ENCODE measurements at regions not wholly inside any gene's neighbourhood (a gene's known extent, or its start where the extent isn't known, plus 50 kb on each side); places are given as distances from the start of the nearest gene placed in this dataset.

DNA sequence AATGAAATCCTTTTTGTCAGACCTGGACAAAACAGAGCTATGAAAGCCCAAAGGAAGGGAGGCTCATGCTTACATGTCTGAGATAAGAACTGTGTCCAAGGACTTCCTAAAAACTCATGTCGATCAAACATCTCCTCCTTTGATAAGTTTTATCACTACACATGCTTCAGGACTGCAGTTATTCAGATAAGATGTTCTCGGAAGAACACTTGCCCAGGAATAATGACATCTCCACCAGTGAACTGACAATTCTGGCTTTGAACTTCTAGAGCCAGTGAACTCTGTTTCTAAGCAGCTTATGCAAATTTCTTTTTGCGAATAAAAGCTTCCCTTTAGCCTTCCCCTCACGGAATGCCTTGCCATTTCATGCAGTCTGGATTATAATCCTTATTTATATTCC lies 561.6 kb downstream of the TBC1D4 start:
- H3K9ac ChIP-seq (ENCODE audit: low read length in 3 of 3) = no peak overlapping the region
- no peak overlapping the region for H3K4me3 ChIP-seq (ENCODE audit: low read length in 3 of 3)
- TF ChIP-seq, protein P1, sequence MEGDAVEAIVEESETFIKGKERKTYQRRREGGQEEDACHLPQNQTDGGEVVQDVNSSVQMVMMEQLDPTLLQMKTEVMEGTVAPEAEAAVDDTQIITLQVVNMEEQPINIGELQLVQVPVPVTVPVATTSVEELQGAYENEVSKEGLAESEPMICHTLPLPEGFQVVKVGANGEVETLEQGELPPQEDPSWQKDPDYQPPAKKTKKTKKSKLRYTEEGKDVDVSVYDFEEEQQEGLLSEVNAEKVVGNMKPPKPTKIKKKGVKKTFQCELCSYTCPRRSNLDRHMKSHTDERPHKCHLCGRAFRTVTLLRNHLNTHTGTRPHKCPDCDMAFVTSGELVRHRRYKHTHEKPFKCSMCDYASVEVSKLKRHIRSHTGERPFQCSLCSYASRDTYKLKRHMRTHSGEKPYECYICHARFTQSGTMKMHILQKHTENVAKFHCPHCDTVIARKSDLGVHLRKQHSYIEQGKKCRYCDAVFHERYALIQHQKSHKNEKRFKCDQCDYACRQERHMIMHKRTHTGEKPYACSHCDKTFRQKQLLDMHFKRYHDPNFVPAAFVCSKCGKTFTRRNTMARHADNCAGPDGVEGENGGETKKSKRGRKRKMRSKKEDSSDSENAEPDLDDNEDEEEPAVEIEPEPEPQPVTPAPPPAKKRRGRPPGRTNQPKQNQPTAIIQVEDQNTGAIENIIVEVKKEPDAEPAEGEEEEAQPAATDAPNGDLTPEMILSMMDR (IDR thresholded peaks at IDR 0.05; ENCODE audit: borderline replicate concordance, extremely low read depth, insufficient read depth) = no peak
- intact Hi-C loops (cut with DNase I) = no loop called here
- H3K27ac ChIP-seq (ENCODE audit: low read depth in 2 of 2, low read length in 2 of 2) = no peak overlapping the region
- no peaks in the 10 kb centered on the region for H3K27me3 ChIP-seq (ENCODE audit: control insufficient read depth, insufficient read depth, low read length)
- no peaks in the 10 kb centered on the region for H3K4me1 ChIP-seq (ENCODE audit: control insufficient read depth in 2 of 3, insufficient read depth in 2 of 3, low read depth in 1 of 3, low read length in 3 of 3)
- H3K36me3 ChIP-seq (ENCODE audit: control insufficient read depth in 2 of 3, insufficient read depth in 3 of 3, low read length in 3 of 3) = no peaks in the 10 kb centered on the region
- DNase-seq (no peak), FAIRE-seq (no peak)
- H3K9me3 ChIP-seq (ENCODE audit: control insufficient read depth in 2 of 3, insufficient read depth in 1 of 3, low read length in 3 of 3) = peaks cover 0 to 7% (median 3%) of the 10 kb centered on the region in 3 donors

- FAIRE-seq (no peak), DNase-seq (no peak)
- Histone ChIP-seq H3K4me3 (ENCODE audit: low read length in 3 of 3) (no peak overlapping the region), H3K9ac (ENCODE audit: low read length in 3 of 3) (no peak overlapping the region), H3K27me3 (ENCODE audit: control insufficient read depth, insufficient read depth, low read length) (no peaks in the 10 kb centered on the region), H3K27ac (ENCODE audit: low read depth in 2 of 2, low read length in 2 of 2) (no peak overlapping the region), H3K9me3 (ENCODE audit: control insufficient read depth in 2 of 3, insufficient read depth in 1 of 3, low read length in 3 of 3) (peaks cover 0 to 7% (median 3%) of the 10 kb centered on the region in 3 donors), H3K36me3 (ENCODE audit: control insufficient read depth in 2 of 3, insufficient read depth in 3 of 3, low read length in 3 of 3) (no peaks in the 10 kb centered on the region), H3K4me1 (ENCODE audit: control insufficient read depth in 2 of 3, insufficient read depth in 2 of 3, low read depth in 1 of 3, low read length in 3 of 3) (no peaks in the 10 kb centered on the region)
- intact Hi-C loops (cut with DNase I) = no loop called here
- TF ChIP-seq, protein P1 (IDR thresholded peaks at IDR 0.05; ENCODE audit: borderline replicate concordance, extremely low read depth, insufficient read depth) = no peak
These were observed 562.1 kb downstream of the TBC1D4 start for GRCh38 chr13:74919914-74920313.

DNA sequence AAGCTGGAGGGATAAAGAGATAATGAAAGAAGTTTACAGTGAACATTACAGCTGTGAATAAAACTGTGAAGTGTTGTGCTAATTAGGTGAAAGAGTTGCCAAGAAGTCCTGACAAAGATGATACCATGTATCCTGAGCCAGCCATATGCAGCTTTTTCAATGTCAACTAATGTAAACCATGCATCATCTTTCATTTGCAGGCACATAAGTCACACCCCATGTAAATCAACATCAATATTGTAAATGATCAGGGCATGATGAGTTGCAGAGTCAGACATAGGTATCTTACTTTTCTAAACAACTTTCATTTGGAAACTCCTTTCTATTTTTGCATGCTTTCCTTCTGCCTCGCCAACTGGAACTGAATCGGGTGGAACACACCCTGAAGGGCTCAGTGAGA lies 569.1 kb downstream of the TBC1D4 start:
- Histone ChIP-seq H3K9me3 (ENCODE audit: control insufficient read depth in 2 of 3, insufficient read depth in 1 of 3, low read length in 3 of 3) (no peaks in the 10 kb centered on the region), H3K4me1 (ENCODE audit: control insufficient read depth in 2 of 3, insufficient read depth in 2 of 3, low read depth in 1 of 3, low read length in 3 of 3) (no peaks in the 10 kb centered on the region), H3K27ac (ENCODE audit: low read depth in 2 of 2, low read length in 2 of 2) (no peak overlapping the region), H3K27me3 (ENCODE audit: control insufficient read depth, insufficient read depth, low read length) (no peaks in the 10 kb centered on the region), H3K36me3 (ENCODE audit: control insufficient read depth in 2 of 3, insufficient read depth in 3 of 3, low read length in 3 of 3) (no peaks in the 10 kb centered on the region), H3K9ac (ENCODE audit: low read length in 3 of 3) (no peak overlapping the region), H3K4me3 (ENCODE audit: low read length in 3 of 3) (no peak overlapping the region)
- DNase-seq = no peak
- TF ChIP-seq, protein P1 (IDR thresholded peaks at IDR 0.05; ENCODE audit: borderline replicate concordance, extremely low read depth, insufficient read depth) = no peak
- intact Hi-C loops (cut with DNase I) = no loop called here
- FAIRE-seq = no peak

DNA sequence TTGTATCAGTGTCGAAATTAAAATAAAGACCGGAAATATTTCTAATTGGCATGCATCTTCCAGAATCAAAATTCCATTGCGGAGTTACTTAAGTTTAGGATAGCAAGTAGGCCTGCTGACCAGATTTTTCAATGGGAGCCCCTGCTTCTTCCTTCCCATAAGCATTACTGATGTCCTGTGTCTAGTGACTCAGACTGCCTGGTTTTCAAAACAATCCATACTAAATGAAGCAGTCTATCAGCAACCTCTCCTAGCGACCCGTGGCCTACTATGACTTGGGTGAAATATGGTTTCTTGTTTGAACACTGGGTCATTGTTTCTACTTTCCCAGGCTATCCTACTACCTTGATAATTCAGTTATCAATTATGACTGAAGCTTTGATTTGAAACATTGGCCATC lies 571.6 kb downstream of the TBC1D4 start:
- Histone ChIP-seq H3K27ac (ENCODE audit: low read depth in 2 of 2, low read length in 2 of 2) (no peak overlapping the region), H3K36me3 (ENCODE audit: control insufficient read depth in 2 of 3, insufficient read depth in 3 of 3, low read length in 3 of 3) (no peaks in the 10 kb centered on the region), H3K4me1 (ENCODE audit: control insufficient read depth in 2 of 3, insufficient read depth in 2 of 3, low read depth in 1 of 3, low read length in 3 of 3) (no peaks in the 10 kb centered on the region), H3K9ac (ENCODE audit: low read length in 3 of 3) (no peak overlapping the region), H3K27me3 (ENCODE audit: control insufficient read depth, insufficient read depth, low read length) (no peaks in the 10 kb centered on the region), H3K9me3 (ENCODE audit: control insufficient read depth in 2 of 3, insufficient read depth in 1 of 3, low read length in 3 of 3) (no peaks in the 10 kb centered on the region), H3K4me3 (ENCODE audit: low read length in 3 of 3) (no peak overlapping the region)
- TF ChIP-seq, protein P1 (IDR thresholded peaks at IDR 0.05; ENCODE audit: borderline replicate concordance, extremely low read depth, insufficient read depth) = no peak
- DNase-seq (no peak), FAIRE-seq (no peak)
- intact Hi-C loops (cut with DNase I) = no loop called here
